PC-9 (cell line): ENCODE measurements at regions not wholly inside any gene's neighbourhood (a gene's known extent, or its start where the extent isn't known, plus 50 kb on each side); places are given as distances from the start of the nearest gene placed in this dataset.

Experiments
- CTCF ChIP-seq: fragments of 200-600 bp; sonication (generic); conservative IDR thresholded peaks from 2 replicates; pipeline ENCODE4 v1.6.1; 2017; ENCODE audit warnings: mixed run types, antibody characterized with exemption, mild to moderate bottlenecking, moderate library complexity
- EZH2 ChIP-seq: fragments of 200-600 bp; sonication (generic); IDR thresholded peaks from 2 replicates; pipeline ENCODE4 v1.8.0; 2017; ENCODE audit warnings: antibody characterized with exemption, low read depth

GRCh38 chr22:49643466-49643865, 184.2 kb downstream of the BRD1 start:
- TF ChIP-seq CTCF: no peak
- TF ChIP-seq EZH2: no peak
